ENCODE measurements at regions not wholly inside any gene's neighbourhood (a gene's known extent, or its start where the extent isn't known, plus 50 kb on each side); places are given as distances from the start of the nearest gene placed in this dataset.
"Not testable (repeated sequence)": the region's sequence is repeated elsewhere in the genome, so short reads cannot be mapped to it uniquely, and the experiment has no call there.

GRCh38 chr4:138588501-138588900, 346.4 kb upstream of the SLC7A11 start:
- no peaks in the 10 kb centered on the region for H3K27me3 Mint-ChIP-seq
- no peak overlapping the region for H3K27ac Mint-ChIP-seq

GRCh38 chr4:138579146-138579545, 337.0 kb upstream of the SLC7A11 start:
- Mint-ChIP-seq H3K9me3 (peaks cover 28% of the 10 kb centered on the region), H3K36me3 (ENCODE audit: low read depth) (no peaks in the 10 kb centered on the region), H3K4me3 (no peak overlapping the region), H3K4me1 (no peaks in the 10 kb centered on the region), H3K27me3 (no peaks in the 10 kb centered on the region), H3K27ac (no peak overlapping the region)
- no peak for DNase-seq
- intact Hi-C loops (cut with micrococcal nuclease), result no loop called here
- ATAC-seq (ENCODE audit: low read depth), result no peak
- TF ChIP-seq CTCF (IDR thresholded peaks at IDR 0.05), result no peak
- ChIA-PET CTCF (no interaction called here), POLR2A (no interaction called here)

More at GRCh38 chr4:138588501-138588900, 346.4 kb upstream of the SLC7A11 start:
- POLR2A ChIA-PET, result no interaction called here
- TF ChIP-seq CTCF (IDR thresholded peaks at IDR 0.05), result no peak
- H3K4me1 Mint-ChIP-seq, result no peaks in the 10 kb centered on the region
- intact Hi-C loops (cut with micrococcal nuclease), result no loop called here
- CTCF ChIA-PET, result no interaction called here
- DNase-seq (no peak), ATAC-seq (ENCODE audit: low read depth) (no peak)
- H3K36me3 Mint-ChIP-seq (ENCODE audit: low read depth), result no peaks in the 10 kb centered on the region
- no peaks in the 10 kb centered on the region for H3K9me3 Mint-ChIP-seq
- H3K4me3 Mint-ChIP-seq, result no peak overlapping the region

GRCh38 chr4:138577826-138578225, 335.7 kb upstream of the SLC7A11 start:
- H3K9me3 Mint-ChIP-seq, result peaks cover 28% of the 10 kb centered on the region
- POLR2A ChIA-PET; H3K4me3 Mint-ChIP-seq; H3K4me1 Mint-ChIP-seq; ATAC-seq (ENCODE audit: low read depth); H3K27me3 Mint-ChIP-seq; H3K27ac Mint-ChIP-seq; intact Hi-C loops (cut with micrococcal nuclease); H3K36me3 Mint-ChIP-seq (ENCODE audit: low read depth); DNase-seq: not testable (repeated sequence)
- CTCF ChIA-PET, result interaction anchor here (1.2 kb wide), 1 partner anchor 293 kb away, joined by 3 read pairs; no protein-coding TSS in a partner anchor

GRCh38 chr4:138577145-138577544, 335.0 kb upstream of the SLC7A11 start:
- ATAC-seq (ENCODE audit: low read depth) (no peak), DNase-seq (no peak)
- Mint-ChIP-seq H3K27ac (no peak overlapping the region), H3K4me3 (no peak overlapping the region), H3K27me3 (no peaks in the 10 kb centered on the region), H3K4me1 (no peaks in the 10 kb centered on the region), H3K36me3 (ENCODE audit: low read depth) (no peaks in the 10 kb centered on the region), H3K9me3 (peaks cover 28% of the 10 kb centered on the region)
- POLR2A ChIA-PET, result no interaction called here
- TF ChIP-seq CTCF (IDR thresholded peaks at IDR 0.05), result no peak
- intact Hi-C loops (cut with micrococcal nuclease), result no loop called here
- CTCF ChIA-PET, result interaction anchor here (1.2 kb wide), 1 partner anchor 294 kb away, joined by 3 read pairs; no protein-coding TSS in a partner anchor

GRCh38 chr4:138576684-138577083, 334.5 kb upstream of the SLC7A11 start:
- no peaks in the 10 kb centered on the region for H3K27me3 Mint-ChIP-seq
- ATAC-seq (ENCODE audit: low read depth) (no peak), DNase-seq (no peak)
- peaks cover 28% of the 10 kb centered on the region for H3K9me3 Mint-ChIP-seq
- POLR2A ChIA-PET, result no interaction called here
- no peak for TF ChIP-seq CTCF (IDR thresholded peaks at IDR 0.05)
- H3K4me3 Mint-ChIP-seq, result no peak overlapping the region
- CTCF ChIA-PET, result interaction anchor here (1.2 kb wide), 1 partner anchor 295 kb away, joined by 3 read pairs; no protein-coding TSS in a partner anchor
- H3K4me1 Mint-ChIP-seq, result no peaks in the 10 kb centered on the region
- no peaks in the 10 kb centered on the region for H3K36me3 Mint-ChIP-seq (ENCODE audit: low read depth)
- no peak overlapping the region for H3K27ac Mint-ChIP-seq
- intact Hi-C loops (cut with micrococcal nuclease), result no loop called here

GRCh38 chr4:138573246-138573645, 331.1 kb upstream of the SLC7A11 start:
- intact Hi-C loops (cut with micrococcal nuclease), result no loop called here
- Mint-ChIP-seq H3K27ac (no peak overlapping the region), H3K4me3 (no peak overlapping the region), H3K4me1 (no peaks in the 10 kb centered on the region), H3K9me3 (peaks cover 17% of the 10 kb centered on the region), H3K36me3 (ENCODE audit: low read depth) (no peaks in the 10 kb centered on the region), H3K27me3 (no peaks in the 10 kb centered on the region)
- ChIA-PET CTCF (no interaction called here), POLR2A (no interaction called here)
- no peak for TF ChIP-seq CTCF (IDR thresholded peaks at IDR 0.05)
- DNase-seq (no peak), ATAC-seq (ENCODE audit: low read depth) (no peak)

Measured in activated B cell treated with CpG ODN at 0.5 μM for 24 hours (primary cell).